ENCODE measurements at regions not wholly inside any gene's neighbourhood (a gene's known extent, or its start where the extent isn't known, plus 50 kb on each side); places are given as distances from the start of the nearest gene placed in this dataset.

GRCh38 chrX:39331082-39331704 is 529.9 kb downstream of the MID1IP1 start:
- FAIRE-seq (no peak), DNase-seq (ENCODE audit: extremely low read depth in 1 of 4, low spot score in 3 of 4) (no peak), ATAC-seq (no peak)
- no TSS peak for BruUV-seq (replicated peaks)
- H3K79me2 ChIP-seq (ENCODE audit: control insufficient read depth, insufficient read depth, low read length), result no peaks in the 10 kb centered on the region
- H4K20me1 ChIP-seq (replicated peaks; ENCODE audit: control insufficient read depth, insufficient read depth, low read length), result no peaks in the 10 kb centered on the region
- 0% methylated on average over 4 of the region's 4 CpGs for WGBS (ENCODE audit: insufficient coverage, low coverage, missing lambda C conversion rate)
- H3K4me3 ChIP-seq, result no peak overlapping the region
- no peak overlapping the region for H3K4me2 ChIP-seq (ENCODE audit: insufficient read depth, low read length)
- H3K27ac ChIP-seq (ENCODE audit: extremely low read depth, low read depth, low read length), result no peak overlapping the region
- in situ Hi-C loops (cut with MboI), result no loop called here
- CTCF ChIA-PET (ENCODE audit: low intra/inter-chr PET ratio), result no interaction called here
- H2AFZ ChIP-seq (ENCODE audit: low read depth, low read length), result no peak overlapping the region
- no peaks in the 10 kb centered on the region for H3K4me1 ChIP-seq (replicated peaks in 1 of 2; ENCODE audit: control insufficient read depth in 2 of 2, insufficient read depth in 2 of 2, low read length in 2 of 2)
- POLR2A ChIA-PET, result interaction anchor here (0.6 kb wide), 1 partner anchor 9 kb away, joined by 4 read pairs; no protein-coding TSS in a partner anchor
- H3K27me3 ChIP-seq (ENCODE audit: control insufficient read depth in 2 of 2, insufficient read depth in 2 of 2, low read length in 2 of 2), result no peaks in the 10 kb centered on the region; a peak in 1 of 5 replicates
- H3K9ac ChIP-seq (ENCODE audit: insufficient read depth in 1 of 2, low read depth in 2 of 2, low read length in 2 of 2), result no peak overlapping the region
- H3K9me1 ChIP-seq (ENCODE audit: control insufficient read depth, insufficient read depth, low read length), result no peaks in the 10 kb centered on the region
- H3K36me3 ChIP-seq (ENCODE audit: control insufficient read depth, insufficient read depth, low read length), result no peaks in the 10 kb centered on the region
- TF ChIP-seq ZNF75A (CRISPR knock-in tag; IDR thresholded peaks at IDR 0.05) (no peak), ZNF12 (CRISPR knock-in tag; IDR thresholded peaks at IDR 0.05) (no peak), BACH1 (tag; IDR thresholded peaks at IDR 0.05) (no peak), ZNF318 (IDR thresholded peaks at IDR 0.05; ENCODE audit: borderline replicate concordance in 1 of 2, low read depth in 1 of 2) (no peak), ZNF445 (CRISPR knock-in tag; IDR thresholded peaks at IDR 0.05; ENCODE audit: low read depth) (no peak), CEBPB (tag; IDR thresholded peaks at IDR 0.05) (no peak), POLR2B (IDR thresholded peaks at IDR 0.05; ENCODE audit: low read depth, partially characterized antibody) (no peak), ZNF778 (CRISPR knock-in tag; IDR thresholded peaks at IDR 0.05) (no peak), TCFL5 (CRISPR knock-in tag; conservative IDR thresholded peaks at IDR 0.05) (no peak), ZBTB5 (IDR thresholded peaks at IDR 0.05) (no peak), HMG20B (CRISPR knock-in tag; IDR thresholded peaks at IDR 0.05) (no peak), PHB2 (IDR thresholded peaks at IDR 0.05; ENCODE audit: low read depth) (no peak)
- intact Hi-C loops (cut with micrococcal nuclease), result no loop called here
- H3K9me3 ChIP-seq (replicated peaks; ENCODE audit: control insufficient read depth, insufficient read depth, low read depth, low read length), result no peaks in the 10 kb centered on the region
